H9 (cell line): ENCODE measurements at regions not wholly inside any gene's neighbourhood (a gene's known extent, or its start where the extent isn't known, plus 50 kb on each side); places are given as distances from the start of the nearest gene placed in this dataset.

ENCODE experiments used
- DNase-seq: peaks from one replicate; pipeline ENCODE4 v3.0.0-alpha.2; 2017
- H2AFZ ChIP-seq: one replicate; pipeline ENCODE4 v1.6.1; 2013; ENCODE audit warnings: mild to moderate bottlenecking, low read length, control low read depth, moderate library complexity
- H2AK5ac ChIP-seq: 2 replicates; pipeline ENCODE4 v1.6.1; 2013; ENCODE audit warnings: low read length, control low read depth, mixed read lengths; ENCODE audit not compliant: insufficient read length
- H2BK120ac ChIP-seq: one replicate; pipeline ENCODE4 v1.6.1; 2013; ENCODE audit warnings: low read depth, mild to moderate bottlenecking, low read length, control low read depth, inconsistent platforms; ENCODE audit not compliant: poor library complexity, severe bottlenecking
- H2BK12ac ChIP-seq: 2 replicates; pipeline ENCODE4 v1.6.1; 2013; ENCODE audit warnings: low read length, control low read depth, mixed read lengths, low read depth; ENCODE audit not compliant: insufficient read length
- H2BK15ac ChIP-seq: 2 replicates; pipeline ENCODE4 v1.6.1; 2013; ENCODE audit warnings: low read depth, low read length, control low read depth
- H2BK20ac ChIP-seq: one replicate; pipeline ENCODE4 v1.6.1; 2013; ENCODE audit warnings: low read depth, mild to moderate bottlenecking, low read length, control low read depth, inconsistent platforms; ENCODE audit not compliant: poor library complexity, severe bottlenecking
- H2BK5ac ChIP-seq: 2 replicates; pipeline ENCODE4 v1.6.1; 2013; ENCODE audit warnings: low read length, control low read depth, mixed read lengths; ENCODE audit not compliant: insufficient read length
- H3K14ac ChIP-seq: 2 replicates; pipeline ENCODE4 v1.6.1; 2013; ENCODE audit warnings: low read length, control low read depth; ENCODE audit not compliant: insufficient read depth
- H3K18ac ChIP-seq: 2 replicates; pipeline ENCODE4 v1.6.1; 2013; ENCODE audit warnings: low read depth, mild to moderate bottlenecking, mixed read lengths, low read length, control low read depth; ENCODE audit not compliant: insufficient read length
- H3K23ac ChIP-seq: 2 replicates; pipeline ENCODE4 v1.6.1; 2013; ENCODE audit warnings: low read length, control low read depth, mixed read lengths, low read depth; ENCODE audit not compliant: insufficient read length
- H3K23me2 ChIP-seq: 2 replicates; pipeline ENCODE4 v1.6.1; 2013; ENCODE audit warnings: low read depth, mild to moderate bottlenecking, mixed read lengths, low read length, control low read depth; ENCODE audit not compliant: insufficient read length, poor library complexity, severe bottlenecking
- H3K27ac ChIP-seq: 2 replicates; pipeline ENCODE4 v1.5.1; 2013; ENCODE audit warnings: low read length, control low read depth, mixed read lengths, low read depth; ENCODE audit not compliant: insufficient read length
- H3K27me3 ChIP-seq: 2 replicates; pipeline ENCODE4 v1.6.1; 2013; ENCODE audit warnings: low read length, control low read depth, inconsistent platforms; ENCODE audit not compliant: insufficient read depth
- H3K4ac ChIP-seq: 2 replicates; pipeline ENCODE4 v1.6.1; 2013; ENCODE audit warnings: low read depth, mild to moderate bottlenecking, control low read depth, inconsistent platforms, low read length, moderate library complexity
- H3K4me1 ChIP-seq: 2 replicates; pipeline ENCODE4 v1.6.1; 2013; ENCODE audit warnings: low read length, control low read depth, inconsistent platforms; ENCODE audit not compliant: insufficient read depth
- H3K4me2 ChIP-seq: 2 replicates; pipeline ENCODE4 v1.6.1; 2013; ENCODE audit warnings: low read length, control low read depth, mixed read lengths; ENCODE audit not compliant: insufficient read length, insufficient read depth
- H3K56ac ChIP-seq: 2 replicates; pipeline ENCODE4 v1.6.1; 2013; ENCODE audit warnings: low read depth, mild to moderate bottlenecking, mixed read lengths, low read length, control low read depth; ENCODE audit not compliant: insufficient read length
- H3K79me1 ChIP-seq: 2 replicates; pipeline ENCODE4 v1.6.1; 2013; ENCODE audit warnings: low read depth, mild to moderate bottlenecking, moderate library complexity, low read length, control low read depth, inconsistent platforms; ENCODE audit not compliant: insufficient read depth, poor library complexity, severe bottlenecking
- H3K79me2 ChIP-seq: 2 replicates; pipeline ENCODE4 v1.6.1; 2013; ENCODE audit warnings: low read length, control low read depth, inconsistent platforms; ENCODE audit not compliant: insufficient read depth
- H3K9ac ChIP-seq: 2 replicates; pipeline ENCODE4 v1.6.1; 2013; ENCODE audit warnings: low read length, control low read depth, mixed read lengths; ENCODE audit not compliant: insufficient read length; ENCODE audit errors: extremely low read depth
- H3K9me3 ChIP-seq: one replicate; pipeline ENCODE4 v1.6.1; 2013; ENCODE audit warnings: low read depth, low read length, inconsistent platforms; ENCODE audit not compliant: control insufficient read depth
- H3T11ph ChIP-seq: one replicate; pipeline ENCODE4 v1.6.1; 2013; ENCODE audit warnings: mild to moderate bottlenecking, low read length, control low read depth, inconsistent platforms
- H4K20me1 ChIP-seq: one replicate; pipeline ENCODE4 v1.6.1; 2013; ENCODE audit not compliant: control insufficient read depth, insufficient read length, insufficient read depth
- H4K5ac ChIP-seq: 2 replicates; pipeline ENCODE4 v1.6.1; 2013; ENCODE audit warnings: low read depth, mild to moderate bottlenecking, mixed read lengths, low read length, control low read depth; ENCODE audit not compliant: insufficient read length
- H4K8ac ChIP-seq: replicated peaks from 2 replicates; pipeline ENCODE4 v1.6.1; 2013; ENCODE audit warnings: low read length, control low read depth, mixed read lengths, low read depth; ENCODE audit not compliant: insufficient read length
- H4K91ac ChIP-seq: 2 replicates; pipeline ENCODE4 v1.6.1; 2013; ENCODE audit warnings: low read depth, mild to moderate bottlenecking, moderate library complexity, mixed read lengths, low read length, control low read depth; ENCODE audit not compliant: insufficient read length
- H3K27ac Mint-ChIP-seq, 3 experiments: 2 replicates in 2 of 3; 3 replicates in 1 of 3; pipeline ENCODE4 v1.8.0; 2020 to 2021; ENCODE audit warnings: mixed read lengths in 3 of 3, mild to moderate bottlenecking in 1 of 3, moderate library complexity in 1 of 3
- H3K27me3 Mint-ChIP-seq: 2 replicates; pipeline ENCODE4 v1.8.0; 2021; ENCODE audit warnings: low read depth, mild to moderate bottlenecking, moderate library complexity, mixed read lengths
- H3K36me3 Mint-ChIP-seq, 3 experiments: 2 replicates in 2 of 3; 3 replicates in 1 of 3; pipeline ENCODE4 v1.8.0; 2020 to 2021; ENCODE audit warnings: low read depth in 3 of 3, mixed read lengths in 3 of 3; ENCODE audit not compliant: insufficient read depth in 1 of 3
- H3K4me1 Mint-ChIP-seq, 2 experiments: 2 replicates each; pipeline ENCODE4 v1.8.0; 2020; ENCODE audit warnings: mixed read lengths in 2 of 2
- H3K4me3 Mint-ChIP-seq, 2 experiments: 2 replicates in 1 of 2; 3 replicates in 1 of 2; pipeline ENCODE4 v1.8.0; 2020 to 2021; ENCODE audit warnings: mild to moderate bottlenecking in 2 of 2, mixed read lengths in 2 of 2, moderate library complexity in 1 of 2
- H3K9me3 Mint-ChIP-seq, 2 experiments: 2 replicates in 1 of 2; 3 replicates in 1 of 2; pipeline ENCODE4 v1.8.0; 2020; ENCODE audit warnings: mild to moderate bottlenecking in 2 of 2, mixed read lengths in 2 of 2, moderate library complexity in 1 of 2
- WGBS: extraction: QIAGEN DNeasy Blood & Tissue Kit; methylation state at CpG from one replicate; pipeline ENCODE4 v1.1.7; 2013; ENCODE audit warnings: missing lambda C conversion rate, low lambda C conversion rate, mixed read lengths; ENCODE audit not compliant: insufficient read length; ENCODE audit errors: extremely low coverage; 5-methylcytosine and 5-hydroxymethylcytosine counted together
- TF ChIP-seq, protein P1 (sequence below): fragments of 200-600 bp; sonication (generic); conservative IDR thresholded peaks from 3 replicates; pipeline ENCODE4 v1.8.0; 2021; ENCODE audit warnings: antibody characterized with exemption, mild to moderate bottlenecking

DNA sequence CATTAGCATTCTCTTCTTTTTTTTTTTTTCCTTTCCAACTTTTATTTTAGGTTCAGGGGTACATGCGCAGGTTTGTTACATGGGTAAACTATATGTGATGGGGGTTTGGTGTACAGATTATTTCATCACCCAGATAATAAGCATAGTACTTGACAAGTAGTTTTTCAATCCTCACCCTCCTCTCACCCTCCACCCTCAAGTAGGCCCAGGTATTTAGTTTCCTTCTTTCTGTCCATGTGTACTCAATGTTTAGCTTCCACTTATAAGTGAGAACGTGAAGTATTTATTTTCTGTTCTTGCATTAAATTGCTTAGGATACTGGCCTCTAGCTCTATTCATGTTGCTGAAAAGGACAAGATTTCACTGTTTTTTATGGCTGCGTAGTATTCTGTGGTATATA is 140.8 kb upstream of the PGRMC2 start:
- Mint-ChIP-seq H3K27ac (no peak overlapping the region), H3K4me1 (no peaks in the 10 kb centered on the region), H3K4me3 (no peak overlapping the region), H3K9me3 (peaks cover 10 to 12% of the 10 kb centered on the region in 2 experiments; a peak in 4 of 5 replicates), H3K27me3 (no peaks in the 10 kb centered on the region), H3K36me3 (peaks cover 0 to 10% (median 5%) of the 10 kb centered on the region in 3 experiments; a peak in 4 of 7 replicates)
- no peak for DNase-seq
- Histone ChIP-seq H3K56ac (no peak overlapping the region), H3T11ph (no peak overlapping the region), H3K23me2 (no peaks in the 10 kb centered on the region), H4K91ac (no peak overlapping the region), H2AFZ (no peak overlapping the region), H3K79me1 (no peaks in the 10 kb centered on the region), H3K4me1 (no peaks in the 10 kb centered on the region), H3K4me2 (no peak overlapping the region), H2BK20ac (no peak overlapping the region), H3K9me3 (no peaks in the 10 kb centered on the region), H3K9ac (no peak overlapping the region), H2AK5ac (no peak overlapping the region), H3K23ac (no peak overlapping the region), H3K14ac (no peak overlapping the region), H4K5ac (no peak overlapping the region), H4K20me1 (no peaks in the 10 kb centered on the region), H3K27ac (no peak overlapping the region), H3K18ac (no peak overlapping the region), H3K27me3 (no peaks in the 10 kb centered on the region), H3K79me2 (no peaks in the 10 kb centered on the region), H3K4ac (no peak overlapping the region), H2BK15ac (no peak overlapping the region), H4K8ac (no peak overlapping the region), H2BK120ac (no peak overlapping the region), H2BK12ac (no peak overlapping the region), H2BK5ac (no peak overlapping the region)
- TF ChIP-seq, protein P1, sequence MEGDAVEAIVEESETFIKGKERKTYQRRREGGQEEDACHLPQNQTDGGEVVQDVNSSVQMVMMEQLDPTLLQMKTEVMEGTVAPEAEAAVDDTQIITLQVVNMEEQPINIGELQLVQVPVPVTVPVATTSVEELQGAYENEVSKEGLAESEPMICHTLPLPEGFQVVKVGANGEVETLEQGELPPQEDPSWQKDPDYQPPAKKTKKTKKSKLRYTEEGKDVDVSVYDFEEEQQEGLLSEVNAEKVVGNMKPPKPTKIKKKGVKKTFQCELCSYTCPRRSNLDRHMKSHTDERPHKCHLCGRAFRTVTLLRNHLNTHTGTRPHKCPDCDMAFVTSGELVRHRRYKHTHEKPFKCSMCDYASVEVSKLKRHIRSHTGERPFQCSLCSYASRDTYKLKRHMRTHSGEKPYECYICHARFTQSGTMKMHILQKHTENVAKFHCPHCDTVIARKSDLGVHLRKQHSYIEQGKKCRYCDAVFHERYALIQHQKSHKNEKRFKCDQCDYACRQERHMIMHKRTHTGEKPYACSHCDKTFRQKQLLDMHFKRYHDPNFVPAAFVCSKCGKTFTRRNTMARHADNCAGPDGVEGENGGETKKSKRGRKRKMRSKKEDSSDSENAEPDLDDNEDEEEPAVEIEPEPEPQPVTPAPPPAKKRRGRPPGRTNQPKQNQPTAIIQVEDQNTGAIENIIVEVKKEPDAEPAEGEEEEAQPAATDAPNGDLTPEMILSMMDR = no peak
- WGBS = no CpG with 5 or more reads among the region's 3 CpGs
